ENCODE measurements at regions not wholly inside any gene's neighbourhood (a gene's known extent, or its start where the extent isn't known, plus 50 kb on each side); places are given as distances from the start of the nearest gene placed in this dataset.

DNA sequence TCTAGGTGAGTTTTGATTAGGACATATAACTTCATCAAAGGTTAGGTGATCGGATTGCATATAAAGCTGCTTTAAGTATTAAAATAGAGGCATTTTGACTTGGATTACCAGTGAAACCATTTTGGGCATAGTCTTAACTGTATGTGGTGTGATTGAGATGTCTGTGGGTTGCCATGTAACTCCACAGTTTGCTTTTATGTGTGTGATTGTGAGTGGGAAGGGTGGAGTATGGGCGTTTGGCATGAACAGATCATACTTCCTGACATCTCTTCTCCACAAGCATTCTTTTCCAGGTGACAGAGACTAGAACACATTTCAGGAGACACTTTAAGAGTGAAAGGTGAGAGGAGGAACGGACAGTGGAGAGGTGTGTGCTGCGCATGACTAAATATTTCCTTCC, 136.1 kb downstream of the CEP135 start:
- no peak for DNase-seq

Data from fibroblast of skin of right quadriceps (primary cell).